ENCODE measurements at regions not wholly inside any gene's neighbourhood (a gene's known extent, or its start where the extent isn't known, plus 50 kb on each side); places are given as distances from the start of the nearest gene placed in this dataset.

- H3K27ac ChIP-seq (ENCODE audit: low read depth in 1 of 2, low read length in 2 of 2): no peak overlapping the region
- Mint-ChIP-seq H3K4me1 (ENCODE audit: low read depth) (peaks cover 7% of the 10 kb centered on the region), H3K9me3 (no peaks in the 10 kb centered on the region), H3K4me3 (no peak overlapping the region), H3K27ac (no peak overlapping the region), H3K36me3 (ENCODE audit: low read depth) (peaks cover 42% of the 10 kb centered on the region), H3K27me3 (no peaks in the 10 kb centered on the region)
- no peaks in the 10 kb centered on the region for H3K27me3 ChIP-seq (ENCODE audit: control insufficient read depth in 1 of 2, insufficient read depth in 2 of 2, low read length in 2 of 2)
- H3K9me3 ChIP-seq (ENCODE audit: control insufficient read depth in 1 of 2, insufficient read depth in 1 of 2, low read length in 2 of 2): peaks cover 0 to 7% of the 10 kb centered on the region in 2 experiments
- no peak overlapping the region for H3K4me3 ChIP-seq (ENCODE audit: low read length)
- intact Hi-C loops (cut with DNase I, micrococcal nuclease): no loop called here
- no peak for DNase-seq
- peaks cover 7% of the 10 kb centered on the region for H3K36me3 ChIP-seq (ENCODE audit: insufficient read depth, low read length)
- H3K4me1 ChIP-seq (ENCODE audit: insufficient read depth, low read length): no peaks in the 10 kb centered on the region
- POLR2A ChIA-PET: no interaction called here
- CTCF ChIA-PET: no interaction called here
- no peak for TF ChIP-seq CTCF (IDR thresholded peaks at IDR 0.05)
- ATAC-seq (ENCODE audit: poor library complexity): no peak
Measured at GRCh38 chrX:74225111-74225510, 78.9 kb upstream of the ZCCHC13 start.

- Mint-ChIP-seq H3K27ac (no peak overlapping the region), H3K36me3 (ENCODE audit: low read depth) (peaks cover 63% of the 10 kb centered on the region), H3K4me3 (no peak overlapping the region), H3K9me3 (no peaks in the 10 kb centered on the region), H3K4me1 (ENCODE audit: low read depth) (peaks cover 7% of the 10 kb centered on the region), H3K27me3 (no peaks in the 10 kb centered on the region)
- no peaks in the 10 kb centered on the region for H3K27me3 ChIP-seq (ENCODE audit: control insufficient read depth in 1 of 2, insufficient read depth in 2 of 2, low read length in 2 of 2)
- H3K9me3 ChIP-seq (ENCODE audit: control insufficient read depth in 1 of 2, insufficient read depth in 1 of 2, low read length in 2 of 2): peaks cover 0 to 4% of the 10 kb centered on the region in 2 experiments
- no peak overlapping the region for H3K27ac ChIP-seq (ENCODE audit: low read depth in 1 of 2, low read length in 2 of 2)
- ChIA-PET CTCF (no interaction called here), POLR2A (no interaction called here)
- no peaks in the 10 kb centered on the region for H3K4me1 ChIP-seq (ENCODE audit: insufficient read depth, low read length)
- intact Hi-C loops (cut with DNase I, micrococcal nuclease): no loop called here
- no peak for TF ChIP-seq CTCF (IDR thresholded peaks at IDR 0.05)
- ATAC-seq (ENCODE audit: poor library complexity) (no peak), DNase-seq (no peak)
- no peak overlapping the region for H3K4me3 ChIP-seq (ENCODE audit: low read length)
- peaks cover 17% of the 10 kb centered on the region for H3K36me3 ChIP-seq (ENCODE audit: insufficient read depth, low read length)
Measured at GRCh38 chrX:74220277-74220676, 83.7 kb upstream of the ZCCHC13 start.

GRCh38 chrX:74218895-74219294 lies 85.1 kb upstream of the ZCCHC13 start:
- ATAC-seq (ENCODE audit: poor library complexity) (no peak), DNase-seq (no peak)
- Mint-ChIP-seq H3K27ac (no peak overlapping the region), H3K27me3 (no peaks in the 10 kb centered on the region), H3K4me1 (ENCODE audit: low read depth) (peaks cover 7% of the 10 kb centered on the region), H3K4me3 (no peak overlapping the region), H3K36me3 (ENCODE audit: low read depth) (peaks cover 77% of the 10 kb centered on the region), H3K9me3 (no peaks in the 10 kb centered on the region)
- peaks cover 24% of the 10 kb centered on the region for H3K36me3 ChIP-seq (ENCODE audit: insufficient read depth, low read length)
- intact Hi-C loops (cut with DNase I, micrococcal nuclease): no loop called here
- H3K4me1 ChIP-seq (ENCODE audit: insufficient read depth, low read length): no peaks in the 10 kb centered on the region
- H3K27ac ChIP-seq (ENCODE audit: low read depth in 1 of 2, low read length in 2 of 2): no peak overlapping the region
- POLR2A ChIA-PET: no interaction called here
- H3K4me3 ChIP-seq (ENCODE audit: low read length): no peak overlapping the region
- TF ChIP-seq CTCF (IDR thresholded peaks at IDR 0.05): no peak
- no peaks in the 10 kb centered on the region for H3K27me3 ChIP-seq (ENCODE audit: control insufficient read depth in 1 of 2, insufficient read depth in 2 of 2, low read length in 2 of 2)
- no peaks in the 10 kb centered on the region for H3K9me3 ChIP-seq (ENCODE audit: control insufficient read depth in 1 of 2, insufficient read depth in 1 of 2, low read length in 2 of 2)
- CTCF ChIA-PET: no interaction called here
